WTC11 (cell line): ENCODE measurements at regions not wholly inside any gene's neighbourhood (a gene's known extent, or its start where the extent isn't known, plus 50 kb on each side); places are given as distances from the start of the nearest gene placed in this dataset.

Experiments used
- ATAC-seq: fragments of 200-7000 bp; cut with Tn5 transposase; 2 replicates; pipeline ENCODE4 v1.10.0; 2021; ENCODE audit warnings: mild to moderate bottlenecking, moderate library complexity
- CTCF ChIA-PET: fragments of 300-600 bp; sonication (Branson Sonifier 250); formaldehyde crosslinking; loops from one replicate; lab custom pipeline; 2021; ENCODE audit warnings: antibody characterized with exemption; lab: Charles Lee
- POLR2A ChIA-PET: fragments of 350-600 bp; sonication (Branson Sonifier 250); formaldehyde crosslinking; loops from one replicate; lab custom pipeline; 2021; ENCODE audit warnings: antibody characterized with exemption; lab: Charles Lee
- DNase-seq: peaks from one replicate; pipeline ENCODE4 v3.0.0; 2021; ENCODE audit warnings: low spot score
- H3K27ac Mint-ChIP-seq: 2 replicates; pipeline ENCODE4 v1.8.0; 2021; ENCODE audit warnings: mixed read lengths
- H3K27me3 Mint-ChIP-seq: 2 replicates; pipeline ENCODE4 v1.8.0; 2021; ENCODE audit warnings: low read depth, mild to moderate bottlenecking, moderate library complexity, mixed read lengths
- H3K36me3 Mint-ChIP-seq: 2 replicates; pipeline ENCODE4 v1.8.0; 2021; ENCODE audit warnings: mixed read lengths
- H3K4me1 Mint-ChIP-seq: 2 replicates; pipeline ENCODE4 v1.8.0; 2022; ENCODE audit warnings: mixed read lengths
- H3K4me3 Mint-ChIP-seq: 2 replicates; pipeline ENCODE4 v1.8.0; 2021; ENCODE audit warnings: mild to moderate bottlenecking, moderate library complexity, mixed read lengths
- H3K9me3 Mint-ChIP-seq: 2 replicates; pipeline ENCODE4 v1.8.0; 2021; ENCODE audit warnings: mixed read lengths
- ESRRA ChIP-seq: sonication (generic); formaldehyde crosslinking; IDR thresholded peaks from 2 replicates; pipeline ENCODE4 v1.8.1; 2022; ENCODE audit warnings: mild to moderate bottlenecking, missing genetic modification reagents, borderline replicate concordance
- KAT7 ChIP-seq: sonication (generic); formaldehyde crosslinking; IDR thresholded peaks from 2 replicates; pipeline ENCODE4 v1.8.1; 2023; ENCODE audit warnings: missing genetic modification reagents, mild to moderate bottlenecking, borderline replicate concordance
- MXD4 ChIP-seq: fragments of 250-450 bp; sonication (Bioruptor Pico); IDR thresholded peaks from 2 replicates; pipeline ENCODE4 v1.8.0; 2021; ENCODE audit warnings: mild to moderate bottlenecking, moderate library complexity, borderline replicate concordance
- NR1H2 ChIP-seq: sonication (generic); formaldehyde crosslinking; IDR thresholded peaks from 2 replicates; pipeline ENCODE4 v1.9.0; 2021; ENCODE audit warnings: mild to moderate bottlenecking, moderate library complexity, missing genetic modification reagents
- NR3C1 ChIP-seq: sonication (generic); formaldehyde crosslinking; conservative IDR thresholded peaks from 2 replicates; pipeline ENCODE4 v1.8.1; 2023; ENCODE audit warnings: low read depth, mild to moderate bottlenecking, missing genetic modification reagents
- PRRX2 ChIP-seq: fragments of 250-450 bp; sonication (Bioruptor Pico); IDR thresholded peaks from 2 replicates; pipeline ENCODE4 v1.8.0; 2021; ENCODE audit warnings: mild to moderate bottlenecking
- RORB ChIP-seq: fragments of 250-450 bp; sonication (Bioruptor Pico); IDR thresholded peaks from 2 replicates; pipeline ENCODE4 v1.9.0; 2021; ENCODE audit warnings: mild to moderate bottlenecking
- SMAD3 ChIP-seq: sonication (generic); formaldehyde crosslinking; IDR thresholded peaks from 2 replicates; pipeline ENCODE4 v1.8.0; 2022; ENCODE audit warnings: missing genetic modification reagents, mild to moderate bottlenecking, borderline replicate concordance
- ZNF219 ChIP-seq: sonication (generic); formaldehyde crosslinking; IDR thresholded peaks from 2 replicates; pipeline ENCODE4 v1.8.0; 2023; ENCODE audit warnings: missing genetic modification reagents, mild to moderate bottlenecking, borderline replicate concordance
- ZNF317 ChIP-seq: sonication (generic); formaldehyde crosslinking; IDR thresholded peaks from 2 replicates; pipeline ENCODE4 v1.8.1; 2023; ENCODE audit warnings: low read depth, mild to moderate bottlenecking, moderate library complexity, missing genetic modification reagents, borderline replicate concordance
- TF ChIP-seq, protein P1 (sequence below): sonication (generic); formaldehyde crosslinking; IDR thresholded peaks from 2 replicates; pipeline ENCODE4 v1.8.1; 2023; ENCODE audit warnings: mild to moderate bottlenecking, missing genetic modification reagents
- TF ChIP-seq, protein P2 (sequence below): fragments of 250-450 bp; sonication (Bioruptor Pico); IDR thresholded peaks from 2 replicates; pipeline ENCODE4 v1.8.0; 2021; ENCODE audit warnings: mild to moderate bottlenecking
- TF ChIP-seq, protein P3 (sequence below): sonication (generic); formaldehyde crosslinking; IDR thresholded peaks from 2 replicates; pipeline ENCODE4 v1.8.1; 2022; ENCODE audit warnings: low read depth, mild to moderate bottlenecking, moderate library complexity, missing genetic modification reagents, borderline replicate concordance
- TF ChIP-seq, protein P4 (sequence below): sonication (generic); formaldehyde crosslinking; IDR thresholded peaks from 2 replicates; pipeline ENCODE4 v1.8.1; 2022; ENCODE audit warnings: mild to moderate bottlenecking, moderate library complexity, missing genetic modification reagents
- TF ChIP-seq, protein P5 (sequence below): fragments of 250-450 bp; sonication (Bioruptor Pico); IDR thresholded peaks from 2 replicates; pipeline ENCODE4 v1.9.0; 2021; ENCODE audit warnings: mild to moderate bottlenecking, borderline replicate concordance

DNA sequence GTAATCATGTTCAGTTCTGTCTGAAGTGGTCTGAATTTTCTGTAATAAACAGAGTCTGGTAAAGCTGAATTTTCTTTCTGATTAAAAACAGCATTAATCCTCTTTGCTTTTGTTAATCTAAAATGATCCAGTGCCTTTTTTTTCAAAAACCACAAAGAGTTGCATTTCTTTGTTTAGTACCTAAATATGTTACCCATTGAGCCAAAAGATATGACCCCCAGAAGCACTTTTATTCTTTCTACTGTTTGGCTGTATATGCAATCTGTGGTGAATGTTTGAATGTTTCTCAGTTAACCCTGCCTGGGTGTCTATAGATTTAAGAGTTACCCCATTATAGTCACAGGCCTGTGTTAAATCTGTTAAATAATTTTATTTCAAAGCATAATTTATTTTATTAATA lies 394.8 kb downstream of the PTPRC start:
- Mint-ChIP-seq H3K4me1 (no peaks in the 10 kb centered on the region), H3K9me3 (peaks cover 6% of the 10 kb centered on the region), H3K27me3 (no peaks in the 10 kb centered on the region; the same call in 1 of the 2 replicates), H3K27ac (no peak overlapping the region), H3K36me3 (no peaks in the 10 kb centered on the region), H3K4me3 (no peak overlapping the region)
- TF ChIP-seq ZNF317 (CRISPR knock-in tag) (no peak), KAT7 (CRISPR knock-in tag) (no peak), ESRRA (CRISPR knock-in tag) (no peak), NR1H2 (CRISPR knock-in tag) (no peak), PRRX2 (CRISPR knock-in tag) (no peak), NR3C1 (CRISPR knock-in tag) (no peak), SMAD3 (CRISPR knock-in tag) (no peak), ZNF219 (CRISPR knock-in tag) (no peak)
- TF ChIP-seq, protein P1, sequence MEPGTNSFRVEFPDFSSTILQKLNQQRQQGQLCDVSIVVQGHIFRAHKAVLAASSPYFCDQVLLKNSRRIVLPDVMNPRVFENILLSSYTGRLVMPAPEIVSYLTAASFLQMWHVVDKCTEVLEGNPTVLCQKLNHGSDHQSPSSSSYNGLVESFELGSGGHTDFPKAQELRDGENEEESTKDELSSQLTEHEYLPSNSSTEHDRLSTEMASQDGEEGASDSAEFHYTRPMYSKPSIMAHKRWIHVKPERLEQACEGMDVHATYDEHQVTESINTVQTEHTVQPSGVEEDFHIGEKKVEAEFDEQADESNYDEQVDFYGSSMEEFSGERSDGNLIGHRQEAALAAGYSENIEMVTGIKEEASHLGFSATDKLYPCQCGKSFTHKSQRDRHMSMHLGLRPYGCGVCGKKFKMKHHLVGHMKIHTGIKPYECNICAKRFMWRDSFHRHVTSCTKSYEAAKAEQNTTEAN (CRISPR knock-in tag): no peak
- TF ChIP-seq, protein P2, sequence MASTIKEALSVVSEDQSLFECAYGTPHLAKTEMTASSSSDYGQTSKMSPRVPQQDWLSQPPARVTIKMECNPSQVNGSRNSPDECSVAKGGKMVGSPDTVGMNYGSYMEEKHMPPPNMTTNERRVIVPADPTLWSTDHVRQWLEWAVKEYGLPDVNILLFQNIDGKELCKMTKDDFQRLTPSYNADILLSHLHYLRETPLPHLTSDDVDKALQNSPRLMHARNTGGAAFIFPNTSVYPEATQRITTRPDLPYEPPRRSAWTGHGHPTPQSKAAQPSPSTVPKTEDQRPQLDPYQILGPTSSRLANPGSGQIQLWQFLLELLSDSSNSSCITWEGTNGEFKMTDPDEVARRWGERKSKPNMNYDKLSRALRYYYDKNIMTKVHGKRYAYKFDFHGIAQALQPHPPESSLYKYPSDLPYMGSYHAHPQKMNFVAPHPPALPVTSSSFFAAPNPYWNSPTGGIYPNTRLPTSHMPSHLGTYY (CRISPR knock-in tag): no peak
- TF ChIP-seq, protein P3, sequence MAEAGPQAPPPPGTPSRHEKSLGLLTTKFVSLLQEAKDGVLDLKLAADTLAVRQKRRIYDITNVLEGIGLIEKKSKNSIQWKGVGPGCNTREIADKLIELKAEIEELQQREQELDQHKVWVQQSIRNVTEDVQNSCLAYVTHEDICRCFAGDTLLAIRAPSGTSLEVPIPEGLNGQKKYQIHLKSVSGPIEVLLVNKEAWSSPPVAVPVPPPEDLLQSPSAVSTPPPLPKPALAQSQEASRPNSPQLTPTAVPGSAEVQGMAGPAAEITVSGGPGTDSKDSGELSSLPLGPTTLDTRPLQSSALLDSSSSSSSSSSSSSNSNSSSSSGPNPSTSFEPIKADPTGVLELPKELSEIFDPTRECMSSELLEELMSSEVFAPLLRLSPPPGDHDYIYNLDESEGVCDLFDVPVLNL (CRISPR knock-in tag): no peak
- TF ChIP-seq, protein P4, sequence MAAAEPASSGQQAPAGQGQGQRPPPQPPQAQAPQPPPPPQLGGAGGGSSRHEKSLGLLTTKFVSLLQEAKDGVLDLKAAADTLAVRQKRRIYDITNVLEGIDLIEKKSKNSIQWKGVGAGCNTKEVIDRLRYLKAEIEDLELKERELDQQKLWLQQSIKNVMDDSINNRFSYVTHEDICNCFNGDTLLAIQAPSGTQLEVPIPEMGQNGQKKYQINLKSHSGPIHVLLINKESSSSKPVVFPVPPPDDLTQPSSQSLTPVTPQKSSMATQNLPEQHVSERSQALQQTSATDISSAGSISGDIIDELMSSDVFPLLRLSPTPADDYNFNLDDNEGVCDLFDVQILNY: no peak
- no peak for DNase-seq
- ATAC-seq: no peak
- ChIA-PET POLR2A (no interaction called here), CTCF (no interaction called here)

DNA sequence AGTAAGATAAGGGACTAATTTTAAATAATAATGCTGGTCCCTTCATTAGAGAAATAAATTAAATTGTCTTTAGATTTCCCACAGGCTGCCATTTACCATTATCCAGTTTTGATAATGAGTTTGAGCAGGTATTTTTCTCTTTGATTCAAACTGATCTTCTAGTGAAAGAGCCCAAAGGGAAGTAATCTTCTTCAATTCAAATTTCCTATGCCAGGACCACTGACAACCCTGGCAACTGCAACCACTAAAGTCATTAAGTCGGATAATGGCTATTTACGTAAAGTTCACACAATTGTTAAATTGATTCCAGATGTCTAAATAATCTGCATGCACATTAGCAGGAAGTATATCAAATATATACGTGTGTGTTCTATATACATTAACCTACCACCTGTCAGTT lies 399.3 kb downstream of the PTPRC start:
- H3K9me3 Mint-ChIP-seq: no peaks in the 10 kb centered on the region
- no peak for TF ChIP-seq MXD4 (CRISPR knock-in tag)
- TF ChIP-seq, protein P2 (CRISPR knock-in tag): no peak
- TF ChIP-seq SMAD3 (CRISPR knock-in tag): no peak
- TF ChIP-seq RORB: no peak
- TF ChIP-seq, protein P5, sequence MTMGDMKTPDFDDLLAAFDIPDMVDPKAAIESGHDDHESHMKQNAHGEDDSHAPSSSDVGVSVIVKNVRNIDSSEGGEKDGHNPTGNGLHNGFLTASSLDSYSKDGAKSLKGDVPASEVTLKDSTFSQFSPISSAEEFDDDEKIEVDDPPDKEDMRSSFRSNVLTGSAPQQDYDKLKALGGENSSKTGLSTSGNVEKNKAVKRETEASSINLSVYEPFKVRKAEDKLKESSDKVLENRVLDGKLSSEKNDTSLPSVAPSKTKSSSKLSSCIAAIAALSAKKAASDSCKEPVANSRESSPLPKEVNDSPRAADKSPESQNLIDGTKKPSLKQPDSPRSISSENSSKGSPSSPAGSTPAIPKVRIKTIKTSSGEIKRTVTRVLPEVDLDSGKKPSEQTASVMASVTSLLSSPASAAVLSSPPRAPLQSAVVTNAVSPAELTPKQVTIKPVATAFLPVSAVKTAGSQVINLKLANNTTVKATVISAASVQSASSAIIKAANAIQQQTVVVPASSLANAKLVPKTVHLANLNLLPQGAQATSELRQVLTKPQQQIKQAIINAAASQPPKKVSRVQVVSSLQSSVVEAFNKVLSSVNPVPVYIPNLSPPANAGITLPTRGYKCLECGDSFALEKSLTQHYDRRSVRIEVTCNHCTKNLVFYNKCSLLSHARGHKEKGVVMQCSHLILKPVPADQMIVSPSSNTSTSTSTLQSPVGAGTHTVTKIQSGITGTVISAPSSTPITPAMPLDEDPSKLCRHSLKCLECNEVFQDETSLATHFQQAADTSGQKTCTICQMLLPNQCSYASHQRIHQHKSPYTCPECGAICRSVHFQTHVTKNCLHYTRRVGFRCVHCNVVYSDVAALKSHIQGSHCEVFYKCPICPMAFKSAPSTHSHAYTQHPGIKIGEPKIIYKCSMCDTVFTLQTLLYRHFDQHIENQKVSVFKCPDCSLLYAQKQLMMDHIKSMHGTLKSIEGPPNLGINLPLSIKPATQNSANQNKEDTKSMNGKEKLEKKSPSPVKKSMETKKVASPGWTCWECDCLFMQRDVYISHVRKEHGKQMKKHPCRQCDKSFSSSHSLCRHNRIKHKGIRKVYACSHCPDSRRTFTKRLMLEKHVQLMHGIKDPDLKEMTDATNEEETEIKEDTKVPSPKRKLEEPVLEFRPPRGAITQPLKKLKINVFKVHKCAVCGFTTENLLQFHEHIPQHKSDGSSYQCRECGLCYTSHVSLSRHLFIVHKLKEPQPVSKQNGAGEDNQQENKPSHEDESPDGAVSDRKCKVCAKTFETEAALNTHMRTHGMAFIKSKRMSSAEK: no peak
- TF ChIP-seq, all 79 proteins: peak for 0
- H3K27ac Mint-ChIP-seq: no peak overlapping the region
- no peaks in the 10 kb centered on the region for H3K27me3 Mint-ChIP-seq
- no peak overlapping the region for H3K4me3 Mint-ChIP-seq
- H3K36me3 Mint-ChIP-seq: no peaks in the 10 kb centered on the region
- H3K4me1 Mint-ChIP-seq: no peaks in the 10 kb centered on the region
- CTCF ChIA-PET: no interaction called here
- DNase-seq (no peak), ATAC-seq (no peak)
- POLR2A ChIA-PET: interaction anchor here (0.7 kb wide), 1 partner anchor 46 kb away, joined by 3 read pairs; no protein-coding TSS in a partner anchor
